ENCODE measurements at regions not wholly inside any gene's neighbourhood (a gene's known extent, or its start where the extent isn't known, plus 50 kb on each side); places are given as distances from the start of the nearest gene placed in this dataset.

DNA sequence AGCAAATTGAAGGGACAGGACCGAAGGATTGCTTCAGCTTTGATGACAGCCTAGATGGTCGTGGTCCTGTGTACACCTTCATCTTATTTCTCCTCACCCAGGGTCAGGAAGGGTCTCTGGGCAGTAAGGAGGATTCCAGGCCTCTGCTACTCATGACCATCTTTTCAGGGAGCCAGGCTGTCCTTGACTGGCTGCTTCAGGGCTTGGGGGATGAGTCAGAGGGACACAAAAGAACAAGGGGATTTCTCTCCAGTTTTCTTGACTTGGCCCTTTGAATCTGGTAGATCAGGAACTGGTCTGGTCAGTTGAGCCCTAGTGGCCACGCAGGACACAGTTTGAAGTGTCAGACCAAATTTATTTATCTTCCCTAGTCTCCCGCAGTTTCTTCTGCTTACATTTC, 402.1 kb upstream of the CHD6 start:
- FAIRE-seq: no peak
- DNase-seq (ENCODE audit: insufficient read length): no peak
- TF ChIP-seq POLR2AphosphoS5 (IDR thresholded peaks at IDR 0.05; ENCODE audit: low read depth, low read length) (no peak), TAF1 (IDR thresholded peaks at IDR 0.05; ENCODE audit: borderline replicate concordance, low read depth, low read length) (no peak), POLR2A (IDR thresholded peaks at IDR 0.05; ENCODE audit: low read depth, low read length) (no peak)

DNA sequence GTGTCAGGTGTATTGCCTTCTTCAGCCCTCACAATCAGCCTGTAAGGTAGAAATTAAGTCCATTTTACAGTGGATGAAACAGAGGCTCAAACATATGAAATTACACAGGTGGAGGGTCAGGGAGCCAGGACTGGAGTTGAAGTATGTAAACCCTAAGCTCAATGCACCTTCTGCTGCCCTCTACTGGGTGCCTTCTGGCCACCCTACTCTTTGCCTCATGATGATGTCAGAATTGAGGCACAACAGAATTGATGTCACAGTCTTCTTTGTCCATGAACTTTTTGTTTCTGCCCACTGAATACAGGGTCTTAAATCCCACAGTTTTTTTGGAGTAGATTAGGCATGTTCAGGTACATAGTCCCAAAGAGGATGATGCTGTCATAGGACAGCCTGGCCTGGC, 400.8 kb upstream of the CHD6 start:
- DNase-seq (ENCODE audit: insufficient read length) (no peak), FAIRE-seq (no peak)
- no peak for TF ChIP-seq POLR2AphosphoS5 (IDR thresholded peaks at IDR 0.05; ENCODE audit: low read depth, low read length)
- no peak for TF ChIP-seq POLR2A (IDR thresholded peaks at IDR 0.05; ENCODE audit: low read depth, low read length)
- TF ChIP-seq TAF1 (IDR thresholded peaks at IDR 0.05; ENCODE audit: borderline replicate concordance, low read depth, low read length): no peak

DNA sequence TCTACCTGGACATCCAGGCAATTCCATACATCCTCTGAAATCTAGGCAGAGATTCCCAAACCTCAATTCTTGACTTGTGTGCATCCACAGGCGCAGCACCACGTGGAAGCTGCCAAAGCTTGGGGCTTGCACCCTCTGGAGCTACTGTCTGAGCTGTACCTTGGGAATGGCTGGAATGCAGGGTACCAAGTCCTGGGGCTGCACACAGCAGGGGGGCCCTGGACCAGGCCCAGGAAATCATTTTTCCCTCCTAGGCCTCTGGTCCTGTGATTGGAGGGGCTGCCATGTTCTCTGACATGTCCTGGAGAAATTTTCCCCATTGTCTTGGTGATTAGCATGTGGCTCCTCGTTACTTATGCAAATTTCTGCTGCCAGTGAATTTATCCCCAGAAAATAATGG, 391.9 kb upstream of the CHD6 start:
- no peak for FAIRE-seq
- DNase-seq (ENCODE audit: insufficient read length): no peak

DNA sequence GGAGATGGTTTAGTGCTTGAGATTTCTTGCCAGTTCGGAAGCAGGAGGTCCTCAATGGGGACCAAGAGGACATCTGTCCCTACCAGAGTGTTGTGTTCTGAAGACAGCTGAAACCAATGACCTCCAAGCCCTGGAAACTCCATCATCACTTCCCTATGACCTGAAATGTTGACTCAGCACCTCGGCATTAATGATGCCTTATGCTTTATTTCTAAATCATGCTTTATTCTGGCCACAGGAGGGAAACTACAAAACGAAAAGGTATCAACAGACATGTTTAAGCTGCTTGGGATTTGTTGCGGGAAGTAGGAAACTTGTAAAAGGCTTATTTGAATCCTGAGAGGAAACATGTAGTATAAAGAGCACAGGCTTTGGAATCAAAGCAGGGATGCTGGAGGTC, 389.1 kb upstream of the CHD6 start:
- TF ChIP-seq POLR2A (IDR thresholded peaks at IDR 0.05; ENCODE audit: low read depth, low read length) (no peak), POLR2AphosphoS5 (IDR thresholded peaks at IDR 0.05; ENCODE audit: low read depth, low read length) (no peak), TAF1 (IDR thresholded peaks at IDR 0.05; ENCODE audit: borderline replicate concordance, low read depth, low read length) (no peak)
- FAIRE-seq (no peak), DNase-seq (ENCODE audit: insufficient read length) (no peak)

More for the DNA sequence above, 391.9 kb upstream of the CHD6 start:
- TF ChIP-seq TAF1 (IDR thresholded peaks at IDR 0.05; ENCODE audit: borderline replicate concordance, low read depth, low read length) (no peak), POLR2AphosphoS5 (IDR thresholded peaks at IDR 0.05; ENCODE audit: low read depth, low read length) (no peak), POLR2A (IDR thresholded peaks at IDR 0.05; ENCODE audit: low read depth, low read length) (no peak)

DNA sequence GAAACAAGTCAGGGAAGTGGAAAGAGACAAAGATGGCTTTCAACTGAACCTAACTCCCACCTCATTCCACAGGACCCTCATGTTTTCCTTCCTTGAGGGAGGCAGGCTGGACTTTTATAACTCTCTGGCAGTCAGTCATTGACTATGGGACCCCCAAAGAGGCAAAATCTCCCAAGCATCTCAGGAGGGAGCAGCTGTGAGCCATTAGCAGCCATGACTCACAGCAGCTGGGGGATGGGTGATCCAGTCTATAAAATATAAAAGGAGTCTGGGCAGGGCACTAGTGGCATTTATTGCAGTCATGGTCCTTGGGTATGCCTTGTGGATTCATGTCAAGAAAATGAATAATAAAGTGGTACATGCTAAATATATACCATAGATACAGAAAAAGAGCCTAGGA, 387.0 kb upstream of the CHD6 start:
- no peak for FAIRE-seq
- TF ChIP-seq TAF1 (IDR thresholded peaks at IDR 0.05; ENCODE audit: borderline replicate concordance, low read depth, low read length) (no peak), POLR2A (IDR thresholded peaks at IDR 0.05; ENCODE audit: low read depth, low read length) (no peak), POLR2AphosphoS5 (IDR thresholded peaks at IDR 0.05; ENCODE audit: low read depth, low read length) (no peak)
- DNase-seq (ENCODE audit: insufficient read length): no peak

DNA sequence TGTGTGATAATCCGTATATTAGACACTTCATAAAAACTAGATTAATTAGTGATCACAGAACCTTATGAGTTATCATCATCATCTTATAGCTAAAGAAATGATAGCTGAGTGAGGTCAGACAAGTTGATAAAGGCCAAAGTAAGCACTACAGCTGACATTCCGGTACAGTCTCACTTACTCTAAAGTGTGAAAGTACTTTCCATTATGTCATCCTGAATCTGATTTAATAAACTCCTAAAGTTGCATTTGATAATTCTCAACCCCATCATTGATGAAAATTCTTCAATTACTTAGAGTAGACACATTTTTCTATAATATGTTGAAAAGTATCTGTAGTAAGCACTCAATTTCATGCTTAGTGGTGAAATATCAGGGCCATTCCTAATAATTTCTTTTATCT, 385.2 kb upstream of the CHD6 start:
- TF ChIP-seq POLR2A (IDR thresholded peaks at IDR 0.05; ENCODE audit: low read depth, low read length): no peak
- TF ChIP-seq POLR2AphosphoS5 (IDR thresholded peaks at IDR 0.05; ENCODE audit: low read depth, low read length): no peak
- TF ChIP-seq TAF1 (IDR thresholded peaks at IDR 0.05; ENCODE audit: borderline replicate concordance, low read depth, low read length): no peak
- DNase-seq (ENCODE audit: insufficient read length) (no peak), FAIRE-seq (no peak)

DNA sequence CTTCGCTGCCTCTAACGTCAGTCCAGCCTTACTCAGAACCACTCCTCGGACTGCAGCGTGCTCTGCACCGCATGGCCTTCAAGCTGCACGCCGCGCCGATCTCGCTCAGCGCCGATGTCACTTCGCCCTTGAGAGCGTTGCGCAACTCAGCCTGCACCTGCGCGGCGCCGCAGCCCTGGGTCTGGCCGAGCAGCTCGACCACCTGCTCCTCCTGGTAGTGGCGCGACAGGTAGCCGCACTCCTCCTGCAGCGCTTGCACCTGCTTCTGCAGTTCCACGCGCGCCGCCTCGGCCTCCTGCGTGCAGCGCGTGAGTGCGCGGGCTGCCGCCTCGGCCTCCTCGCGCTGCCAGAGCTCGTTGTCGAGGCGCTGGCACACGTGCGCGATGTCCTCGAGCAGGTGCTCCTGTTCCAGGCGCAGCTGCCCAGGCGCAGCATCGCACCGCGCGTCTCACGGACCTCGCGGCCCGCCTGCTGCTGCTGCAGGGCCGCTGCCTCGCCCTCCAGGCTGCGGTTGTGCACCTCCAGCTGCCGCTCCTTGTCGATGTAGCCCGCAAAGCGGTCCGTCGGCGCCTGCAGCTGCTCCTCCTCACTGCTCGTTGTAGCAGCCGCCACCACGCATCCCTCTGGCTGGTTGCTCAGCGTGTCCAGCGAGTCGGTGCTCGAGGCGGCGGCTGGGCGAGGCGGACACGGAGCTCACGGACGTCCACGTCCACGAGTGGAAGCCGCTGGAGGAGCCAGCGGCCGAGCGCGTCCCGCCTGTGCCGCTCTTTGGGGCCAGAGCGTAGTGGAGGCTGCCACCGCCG, 380.6 kb upstream of the CHD6 start:
- DNase-seq (ENCODE audit: insufficient read length) (no peak), FAIRE-seq (no peak)
- TF ChIP-seq POLR2AphosphoS5 (IDR thresholded peaks at IDR 0.05; ENCODE audit: low read depth, low read length) (no peak), TAF1 (IDR thresholded peaks at IDR 0.05; ENCODE audit: borderline replicate concordance, low read depth, low read length) (no peak)

DNA sequence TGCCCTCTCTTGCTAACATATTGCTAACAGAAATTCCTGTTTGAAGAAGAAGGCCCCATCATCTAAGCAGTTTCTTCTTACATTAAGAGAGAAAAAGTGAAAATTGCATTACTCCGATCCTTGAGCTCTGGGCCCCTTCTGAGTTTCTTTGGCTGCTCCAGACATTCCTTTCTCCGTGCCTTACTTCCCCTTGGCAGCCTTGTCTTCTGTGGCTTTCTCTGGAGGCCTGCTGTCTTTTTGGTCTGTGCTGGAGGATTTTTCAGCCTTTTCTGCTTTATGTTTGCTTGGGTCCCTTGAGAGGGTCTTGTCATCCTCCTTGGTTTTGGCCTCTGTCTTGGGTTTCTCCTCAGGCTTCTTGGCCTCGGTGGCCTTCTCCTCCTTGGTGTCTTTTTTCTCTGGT, 378.8 kb upstream of the CHD6 start:
- FAIRE-seq (no peak), DNase-seq (ENCODE audit: insufficient read length) (no peak)
- TF ChIP-seq TAF1 (IDR thresholded peaks at IDR 0.05; ENCODE audit: borderline replicate concordance, low read depth, low read length) (no peak), POLR2A (IDR thresholded peaks at IDR 0.05; ENCODE audit: low read depth, low read length) (no peak), POLR2AphosphoS5 (IDR thresholded peaks at IDR 0.05; ENCODE audit: low read depth, low read length) (no peak)

DNA sequence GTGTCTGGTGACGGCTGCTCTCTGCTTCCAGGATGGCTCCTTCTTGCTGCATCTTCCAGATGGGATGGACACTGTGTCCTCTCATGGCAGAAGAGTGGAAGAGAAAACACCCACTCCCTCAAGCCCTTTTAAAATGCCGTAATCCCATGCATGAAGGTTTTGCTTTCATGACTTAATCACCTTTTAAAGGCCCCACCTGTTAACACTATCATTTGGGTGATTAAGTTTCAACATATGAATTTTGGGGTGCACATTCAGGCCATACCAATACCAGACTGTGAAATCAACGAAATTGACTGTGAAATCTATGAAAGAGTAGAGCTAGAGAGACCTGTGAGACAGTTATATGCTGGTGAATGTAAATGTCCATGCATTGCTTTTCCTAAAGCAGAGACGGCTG, 374.3 kb upstream of the CHD6 start:
- no peak for TF ChIP-seq POLR2AphosphoS5 (IDR thresholded peaks at IDR 0.05; ENCODE audit: low read depth, low read length)
- TF ChIP-seq POLR2A (IDR thresholded peaks at IDR 0.05; ENCODE audit: low read depth, low read length): no peak
- no peak for TF ChIP-seq TAF1 (IDR thresholded peaks at IDR 0.05; ENCODE audit: borderline replicate concordance, low read depth, low read length)
- DNase-seq (ENCODE audit: insufficient read length): no peak
- FAIRE-seq: no peak

DNA sequence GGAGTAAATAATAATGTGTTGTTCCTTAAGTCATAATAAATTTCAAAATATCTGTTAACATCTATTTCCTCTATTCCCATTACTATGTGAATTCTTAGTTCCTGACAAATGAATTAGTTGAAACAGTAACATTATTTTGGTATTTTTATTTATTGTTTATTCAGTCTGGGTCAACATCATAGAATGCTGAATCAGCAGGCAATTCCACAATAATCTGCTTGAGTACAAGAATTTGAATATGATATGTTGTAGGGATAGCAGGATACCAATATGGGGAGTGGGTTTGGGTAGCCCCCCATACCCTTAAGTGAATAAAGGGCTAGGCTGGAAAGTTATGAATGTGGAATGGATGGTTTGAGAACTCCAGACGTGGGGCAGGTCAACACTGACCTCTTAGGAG, 373.2 kb upstream of the CHD6 start:
- FAIRE-seq (no peak), DNase-seq (ENCODE audit: insufficient read length) (no peak)
- TF ChIP-seq TAF1 (IDR thresholded peaks at IDR 0.05; ENCODE audit: borderline replicate concordance, low read depth, low read length) (no peak), POLR2A (IDR thresholded peaks at IDR 0.05; ENCODE audit: low read depth, low read length) (no peak), POLR2AphosphoS5 (IDR thresholded peaks at IDR 0.05; ENCODE audit: low read depth, low read length) (no peak)

DNA sequence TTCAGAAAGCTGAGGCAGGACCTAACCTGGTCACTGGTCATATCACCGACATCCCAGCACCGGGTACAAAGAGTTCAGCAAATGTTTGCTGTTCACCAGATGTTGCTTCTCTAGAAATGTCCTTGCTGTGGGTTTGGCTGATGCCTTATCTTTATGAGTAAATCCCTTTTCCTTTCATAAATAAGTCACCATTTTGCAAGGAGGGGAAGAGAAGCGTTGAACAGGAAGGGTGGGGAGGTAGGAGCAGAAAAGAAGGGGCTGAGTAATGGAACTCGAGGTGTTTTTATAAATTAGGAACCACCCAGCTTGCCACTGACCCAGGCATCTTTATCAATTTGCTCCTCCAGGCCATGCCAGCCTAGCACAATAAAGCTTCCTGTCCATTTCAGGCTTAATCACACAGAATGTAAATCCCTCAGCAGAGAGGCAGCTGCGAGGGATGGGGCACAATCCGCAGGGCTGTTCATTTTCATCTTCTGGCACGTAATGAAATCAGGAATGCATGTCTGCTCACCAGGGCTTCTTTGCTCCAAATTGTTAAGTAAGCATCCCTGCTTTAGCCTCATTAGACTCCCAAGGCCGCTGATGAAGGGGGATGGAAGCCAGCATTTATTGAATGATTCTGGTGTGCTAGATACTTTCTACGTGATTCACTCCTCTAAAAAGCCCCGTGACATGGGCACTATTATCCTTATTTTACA, 371.9 kb upstream of the CHD6 start:
- TF ChIP-seq POLR2A (IDR thresholded peaks at IDR 0.05; ENCODE audit: low read depth, low read length) (no peak), TAF1 (IDR thresholded peaks at IDR 0.05; ENCODE audit: borderline replicate concordance, low read depth, low read length) (no peak), POLR2AphosphoS5 (IDR thresholded peaks at IDR 0.05; ENCODE audit: low read depth, low read length) (no peak)
- no peak for FAIRE-seq
- DNase-seq (ENCODE audit: insufficient read length): no peak
